Panc1 (cell line): ENCODE measurements at regions not wholly inside any gene's neighbourhood (a gene's known extent, or its start where the extent isn't known, plus 50 kb on each side); places are given as distances from the start of the nearest gene placed in this dataset.

Experiments used
- POLR2AphosphoS5 ChIP-seq: IDR thresholded peaks from 2 replicates; pipeline ENCODE4 v1.6.1; 2012; ENCODE audit warnings: mild to moderate bottlenecking, low read depth, low read length, moderate library complexity
- TCF7L2 ChIP-seq: IDR thresholded peaks from 2 replicates; pipeline ENCODE4 v1.6.1; 2011; ENCODE audit warnings: mild to moderate bottlenecking, low read depth, low read length, inconsistent platforms
- TF ChIP-seq, protein P1 (sequence below): fragments of 450-650 bp; IDR thresholded peaks from 2 replicates; pipeline ENCODE4 v1.5.1; 2017; ENCODE audit warnings: mild to moderate bottlenecking
- TF ChIP-seq, protein P2 (sequence below), 2 experiments: IDR thresholded peaks; 2 replicates each; pipeline ENCODE4 v1.6.1; 2011 to 2012; ENCODE audit warnings: low read depth in 2 of 2, control low read depth in 1 of 2, low read length in 1 of 2, mild to moderate bottlenecking in 1 of 2, moderate library complexity in 1 of 2; ENCODE audit not compliant: insufficient read depth in 1 of 2

DNA sequence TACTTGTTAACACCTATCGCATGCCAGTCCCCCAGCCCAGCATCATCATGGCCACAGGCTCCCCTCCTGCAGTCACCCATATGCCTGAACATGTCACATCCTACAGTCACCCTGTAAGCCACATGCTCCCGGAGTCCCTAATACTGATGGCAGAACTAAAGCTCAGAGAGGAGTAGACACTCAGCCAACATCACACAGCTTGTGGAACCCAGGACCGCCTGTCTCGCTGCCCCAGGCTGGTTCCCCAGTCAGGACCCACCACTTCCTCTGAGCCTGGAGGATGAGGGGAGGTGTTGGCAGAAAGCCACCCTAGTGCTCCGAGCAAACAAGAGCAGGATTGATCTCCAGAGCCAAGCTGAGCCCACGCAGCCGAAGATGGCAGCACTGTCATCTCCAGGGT, 85.0 kb upstream of the MYL10 start:
- TF ChIP-seq, protein P1, sequence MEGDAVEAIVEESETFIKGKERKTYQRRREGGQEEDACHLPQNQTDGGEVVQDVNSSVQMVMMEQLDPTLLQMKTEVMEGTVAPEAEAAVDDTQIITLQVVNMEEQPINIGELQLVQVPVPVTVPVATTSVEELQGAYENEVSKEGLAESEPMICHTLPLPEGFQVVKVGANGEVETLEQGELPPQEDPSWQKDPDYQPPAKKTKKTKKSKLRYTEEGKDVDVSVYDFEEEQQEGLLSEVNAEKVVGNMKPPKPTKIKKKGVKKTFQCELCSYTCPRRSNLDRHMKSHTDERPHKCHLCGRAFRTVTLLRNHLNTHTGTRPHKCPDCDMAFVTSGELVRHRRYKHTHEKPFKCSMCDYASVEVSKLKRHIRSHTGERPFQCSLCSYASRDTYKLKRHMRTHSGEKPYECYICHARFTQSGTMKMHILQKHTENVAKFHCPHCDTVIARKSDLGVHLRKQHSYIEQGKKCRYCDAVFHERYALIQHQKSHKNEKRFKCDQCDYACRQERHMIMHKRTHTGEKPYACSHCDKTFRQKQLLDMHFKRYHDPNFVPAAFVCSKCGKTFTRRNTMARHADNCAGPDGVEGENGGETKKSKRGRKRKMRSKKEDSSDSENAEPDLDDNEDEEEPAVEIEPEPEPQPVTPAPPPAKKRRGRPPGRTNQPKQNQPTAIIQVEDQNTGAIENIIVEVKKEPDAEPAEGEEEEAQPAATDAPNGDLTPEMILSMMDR: no peak
- TF ChIP-seq, protein P2, sequence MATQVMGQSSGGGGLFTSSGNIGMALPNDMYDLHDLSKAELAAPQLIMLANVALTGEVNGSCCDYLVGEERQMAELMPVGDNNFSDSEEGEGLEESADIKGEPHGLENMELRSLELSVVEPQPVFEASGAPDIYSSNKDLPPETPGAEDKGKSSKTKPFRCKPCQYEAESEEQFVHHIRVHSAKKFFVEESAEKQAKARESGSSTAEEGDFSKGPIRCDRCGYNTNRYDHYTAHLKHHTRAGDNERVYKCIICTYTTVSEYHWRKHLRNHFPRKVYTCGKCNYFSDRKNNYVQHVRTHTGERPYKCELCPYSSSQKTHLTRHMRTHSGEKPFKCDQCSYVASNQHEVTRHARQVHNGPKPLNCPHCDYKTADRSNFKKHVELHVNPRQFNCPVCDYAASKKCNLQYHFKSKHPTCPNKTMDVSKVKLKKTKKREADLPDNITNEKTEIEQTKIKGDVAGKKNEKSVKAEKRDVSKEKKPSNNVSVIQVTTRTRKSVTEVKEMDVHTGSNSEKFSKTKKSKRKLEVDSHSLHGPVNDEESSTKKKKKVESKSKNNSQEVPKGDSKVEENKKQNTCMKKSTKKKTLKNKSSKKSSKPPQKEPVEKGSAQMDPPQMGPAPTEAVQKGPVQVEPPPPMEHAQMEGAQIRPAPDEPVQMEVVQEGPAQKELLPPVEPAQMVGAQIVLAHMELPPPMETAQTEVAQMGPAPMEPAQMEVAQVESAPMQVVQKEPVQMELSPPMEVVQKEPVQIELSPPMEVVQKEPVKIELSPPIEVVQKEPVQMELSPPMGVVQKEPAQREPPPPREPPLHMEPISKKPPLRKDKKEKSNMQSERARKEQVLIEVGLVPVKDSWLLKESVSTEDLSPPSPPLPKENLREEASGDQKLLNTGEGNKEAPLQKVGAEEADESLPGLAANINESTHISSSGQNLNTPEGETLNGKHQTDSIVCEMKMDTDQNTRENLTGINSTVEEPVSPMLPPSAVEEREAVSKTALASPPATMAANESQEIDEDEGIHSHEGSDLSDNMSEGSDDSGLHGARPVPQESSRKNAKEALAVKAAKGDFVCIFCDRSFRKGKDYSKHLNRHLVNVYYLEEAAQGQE (IDR thresholded peaks at IDR 0.05; ENCODE audit: insufficient read depth in 1 of 2, low read depth in 2 of 2, low read length in 1 of 2): no peak
- TF ChIP-seq POLR2AphosphoS5 (no peak), TCF7L2 (no peak)
